Epithelial cell of esophagus (primary cell): ENCODE measurements at regions not wholly inside any gene's neighbourhood (a gene's known extent, or its start where the extent isn't known, plus 50 kb on each side); places are given as distances from the start of the nearest gene placed in this dataset.

ENCODE experiments used
- DNase-seq: peaks from one replicate; pipeline ENCODE4 v3.0.0; 2010; ENCODE audit warnings: low read depth
- H3K4me3 ChIP-seq: 2 replicates; pipeline ENCODE4 v1.5.1; 2011; ENCODE audit warnings: mild to moderate bottlenecking, low read length, control low read depth
- TF ChIP-seq, protein P1 (sequence below): IDR thresholded peaks from 2 replicates; pipeline ENCODE4 v1.5.1; 2011; ENCODE audit warnings: low read depth, mild to moderate bottlenecking, low read length, control low read depth, inconsistent platforms; ENCODE audit not compliant: insufficient read depth; ENCODE audit errors: missing control alignments

DNA sequence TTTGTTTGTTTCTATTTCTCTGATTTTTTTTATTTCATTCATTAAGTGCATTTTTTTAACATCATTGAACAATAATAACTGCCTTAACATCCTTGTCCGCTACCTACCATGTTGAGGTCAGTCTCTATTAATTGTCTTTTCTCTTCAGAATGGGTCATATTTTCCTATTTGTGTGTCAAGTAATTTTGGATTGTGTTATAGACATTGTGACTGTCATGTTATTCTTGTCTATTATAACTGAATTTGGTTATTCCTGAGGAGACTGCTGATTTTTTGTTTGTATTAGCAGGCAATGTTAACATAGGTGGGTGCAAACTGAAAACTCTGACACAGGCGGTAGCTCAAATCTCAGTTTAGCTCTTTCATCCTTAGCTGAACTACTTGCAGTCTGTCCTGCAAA lies 169.9 kb downstream of the DICER1 start:
- H3K4me3 ChIP-seq = no peak overlapping the region
- TF ChIP-seq, protein P1, sequence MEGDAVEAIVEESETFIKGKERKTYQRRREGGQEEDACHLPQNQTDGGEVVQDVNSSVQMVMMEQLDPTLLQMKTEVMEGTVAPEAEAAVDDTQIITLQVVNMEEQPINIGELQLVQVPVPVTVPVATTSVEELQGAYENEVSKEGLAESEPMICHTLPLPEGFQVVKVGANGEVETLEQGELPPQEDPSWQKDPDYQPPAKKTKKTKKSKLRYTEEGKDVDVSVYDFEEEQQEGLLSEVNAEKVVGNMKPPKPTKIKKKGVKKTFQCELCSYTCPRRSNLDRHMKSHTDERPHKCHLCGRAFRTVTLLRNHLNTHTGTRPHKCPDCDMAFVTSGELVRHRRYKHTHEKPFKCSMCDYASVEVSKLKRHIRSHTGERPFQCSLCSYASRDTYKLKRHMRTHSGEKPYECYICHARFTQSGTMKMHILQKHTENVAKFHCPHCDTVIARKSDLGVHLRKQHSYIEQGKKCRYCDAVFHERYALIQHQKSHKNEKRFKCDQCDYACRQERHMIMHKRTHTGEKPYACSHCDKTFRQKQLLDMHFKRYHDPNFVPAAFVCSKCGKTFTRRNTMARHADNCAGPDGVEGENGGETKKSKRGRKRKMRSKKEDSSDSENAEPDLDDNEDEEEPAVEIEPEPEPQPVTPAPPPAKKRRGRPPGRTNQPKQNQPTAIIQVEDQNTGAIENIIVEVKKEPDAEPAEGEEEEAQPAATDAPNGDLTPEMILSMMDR = no peak
- no peak for DNase-seq

DNA sequence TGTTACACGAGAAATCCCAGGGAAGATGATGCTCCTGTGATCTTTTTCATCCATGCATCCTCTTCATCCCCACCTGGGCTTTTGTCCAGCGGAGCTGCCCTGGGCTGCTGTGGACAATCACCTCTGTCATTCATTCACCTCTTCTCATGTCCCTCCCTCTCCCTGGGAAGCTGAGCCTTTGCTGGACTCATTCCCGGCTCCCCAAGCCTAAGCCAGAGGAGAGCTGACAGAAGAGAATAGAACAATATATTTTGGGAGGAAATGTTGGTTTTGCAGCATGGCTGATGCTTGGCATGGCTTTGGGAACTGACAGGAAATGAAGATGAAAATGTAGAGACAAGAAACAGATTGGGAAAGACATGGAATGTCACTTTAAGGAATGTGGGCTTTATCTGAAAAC lies 177.4 kb downstream of the DICER1 start:
- DNase-seq = no peak
- TF ChIP-seq, protein P1 = no peak
- no peak overlapping the region for H3K4me3 ChIP-seq

DNA sequence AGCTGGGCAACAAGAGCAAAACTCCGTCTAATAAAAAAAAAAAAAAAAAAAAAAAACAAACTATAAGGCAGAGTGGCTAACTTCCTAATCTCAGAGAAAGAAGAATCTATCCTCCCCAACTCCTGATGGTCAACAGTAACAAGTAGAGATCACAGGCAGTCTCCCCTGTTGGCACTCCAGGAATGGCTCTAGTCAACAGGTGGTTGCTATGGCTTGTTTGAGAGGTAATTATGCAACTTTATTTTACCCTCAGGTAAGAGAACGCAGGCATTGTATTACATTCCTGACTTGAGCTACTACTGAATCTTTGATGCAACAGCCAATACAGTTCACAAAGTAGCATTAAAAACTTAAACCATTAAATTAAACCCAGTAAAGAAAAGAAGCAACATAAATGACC lies 180.3 kb downstream of the DICER1 start:
- no peak overlapping the region for H3K4me3 ChIP-seq
- DNase-seq = no peak
- TF ChIP-seq, protein P1 = no peak

DNA sequence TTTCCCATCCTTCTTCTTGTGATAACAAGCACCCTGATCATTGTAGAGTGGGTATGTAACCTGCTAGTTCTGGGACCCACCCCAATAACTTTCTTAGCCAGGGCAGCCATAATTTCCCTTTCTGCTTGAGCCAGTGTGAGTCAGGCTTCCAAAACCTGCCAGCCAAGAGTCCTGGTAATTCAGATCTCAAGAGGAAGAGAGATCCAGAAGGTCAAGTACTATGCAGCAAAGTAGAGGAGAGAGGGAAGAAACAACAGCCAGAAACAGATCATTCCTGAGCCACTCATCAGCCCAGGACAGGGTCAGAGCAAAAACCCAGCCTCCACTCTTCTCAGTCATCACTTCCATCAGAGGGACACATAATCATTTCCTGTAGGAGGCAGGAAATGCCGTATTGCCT lies 182.0 kb downstream of the DICER1 start:
- no peak for DNase-seq
- no peak overlapping the region for H3K4me3 ChIP-seq
- TF ChIP-seq, protein P1 = no peak

DNA sequence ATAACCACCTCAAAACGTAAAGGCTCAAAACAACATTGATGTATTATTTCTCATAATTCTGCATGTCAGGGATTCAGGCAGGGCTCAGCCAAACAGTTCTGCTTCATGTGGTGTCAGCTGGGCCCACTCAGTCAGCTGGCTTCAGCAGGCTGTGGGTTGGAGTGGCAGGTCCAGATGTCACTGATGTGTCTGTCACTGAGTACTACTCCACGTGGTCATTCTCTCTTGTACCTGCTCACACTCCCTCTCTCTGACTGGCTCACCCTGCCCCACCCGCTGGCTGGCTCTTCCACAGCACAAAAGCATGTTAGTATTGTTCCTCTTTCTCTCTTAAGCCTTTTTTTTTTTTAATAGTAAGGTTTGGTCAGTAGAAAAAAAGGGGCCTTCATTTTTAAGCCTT lies 182.4 kb downstream of the DICER1 start:
- TF ChIP-seq, protein P1 = no peak
- DNase-seq = no peak
- H3K4me3 ChIP-seq = no peak overlapping the region

DNA sequence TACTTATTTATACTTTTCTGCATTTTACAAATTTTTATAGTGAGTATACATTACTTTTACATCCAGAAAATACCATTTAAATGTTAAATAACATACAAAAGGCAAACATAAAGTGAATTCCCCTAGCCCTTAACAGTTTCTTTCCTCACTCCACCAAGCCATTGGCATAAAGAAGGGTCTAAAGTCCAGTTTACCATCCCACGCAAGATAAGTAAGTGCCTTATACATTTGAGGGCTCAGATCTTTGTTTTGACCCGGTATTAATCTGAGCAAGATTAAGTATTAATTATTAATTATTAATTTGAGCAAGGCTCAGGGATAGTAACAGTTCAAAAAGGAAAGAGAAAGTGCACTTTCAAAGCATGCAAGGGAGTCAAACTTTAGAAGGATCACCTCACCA lies 182.9 kb downstream of the DICER1 start:
- no peak overlapping the region for H3K4me3 ChIP-seq
- TF ChIP-seq, protein P1 = no peak
- no peak for DNase-seq

DNA sequence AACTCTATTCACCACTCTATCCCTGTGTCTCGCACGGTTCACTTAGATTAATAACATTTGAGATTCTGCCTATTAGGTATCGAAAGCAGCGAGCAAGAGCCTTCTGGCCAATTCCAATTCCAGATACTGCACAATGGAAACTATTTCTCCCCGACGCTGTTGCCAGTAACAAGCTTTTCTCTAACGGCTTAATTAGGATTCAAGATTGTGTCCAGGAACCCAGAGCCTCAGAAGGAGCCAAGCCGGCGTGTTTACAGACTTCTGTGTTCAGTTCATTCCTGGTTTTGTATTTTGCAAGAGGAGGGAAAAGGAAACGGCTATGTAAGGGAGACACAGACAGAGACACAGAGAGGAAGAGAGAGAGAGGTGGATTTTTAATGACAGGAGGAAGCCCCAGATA lies 185.6 kb downstream of the DICER1 start:
- TF ChIP-seq, protein P1 = no peak

More for the DNA sequence above, 185.6 kb downstream of the DICER1 start:
- DNase-seq = no peak
- H3K4me3 ChIP-seq = no peak overlapping the region
